NB4 (cell line): ENCODE measurements at regions not wholly inside any gene's neighbourhood (a gene's known extent, or its start where the extent isn't known, plus 50 kb on each side); places are given as distances from the start of the nearest gene placed in this dataset.

Experiments used
- DNase-seq: peaks from one replicate; pipeline ENCODE4 v3.0.0; 2010; ENCODE audit warnings: low read depth
- H3K4me3 ChIP-seq: one replicate; pipeline ENCODE4 v1.5.1; 2011; ENCODE audit warnings: mild to moderate bottlenecking, low read depth, low read length, moderate library complexity
- MYC ChIP-seq: IDR thresholded peaks from 2 replicates; pipeline ENCODE4 v1.6.1; 2011; ENCODE audit warnings: low read depth, low read length
- POLR2A ChIP-seq: IDR thresholded peaks from 2 replicates; pipeline ENCODE4 v1.6.1; 2011; ENCODE audit warnings: mild to moderate bottlenecking; ENCODE audit not compliant: insufficient read length; ENCODE audit errors: extremely low read depth
- TF ChIP-seq, protein P1 (sequence below): IDR thresholded peaks from one replicate; pipeline ENCODE4 v1.5.1; 2012; ENCODE audit warnings: low read depth, low read length
- TF ChIP-seq, protein P2 (sequence below): IDR thresholded peaks from 2 replicates; pipeline ENCODE4 v1.6.1; 2011; ENCODE audit warnings: low read depth, low read length

DNA sequence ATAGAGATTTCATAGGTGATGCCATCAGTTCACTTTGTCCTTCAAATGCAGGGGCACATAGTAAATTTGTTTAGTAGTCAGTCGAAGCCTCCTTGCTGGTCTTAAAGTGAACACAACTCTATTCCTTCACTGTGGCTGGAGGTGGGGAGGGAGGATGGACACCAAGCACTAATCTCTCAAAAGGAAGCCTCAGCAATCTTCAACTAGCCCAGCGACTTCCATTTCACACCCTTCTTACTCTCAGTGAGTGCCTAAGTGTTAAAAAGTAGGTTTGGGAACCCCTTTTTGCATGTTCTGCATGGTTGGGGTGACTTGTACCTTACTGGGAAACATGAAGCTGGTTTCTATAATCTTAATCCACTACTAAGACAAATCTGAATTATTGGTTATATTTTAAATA, 96.0 kb upstream of the GUCY1A1 start:
- DNase-seq = no peak
- H3K4me3 ChIP-seq = no peak overlapping the region
- TF ChIP-seq, protein P1, sequence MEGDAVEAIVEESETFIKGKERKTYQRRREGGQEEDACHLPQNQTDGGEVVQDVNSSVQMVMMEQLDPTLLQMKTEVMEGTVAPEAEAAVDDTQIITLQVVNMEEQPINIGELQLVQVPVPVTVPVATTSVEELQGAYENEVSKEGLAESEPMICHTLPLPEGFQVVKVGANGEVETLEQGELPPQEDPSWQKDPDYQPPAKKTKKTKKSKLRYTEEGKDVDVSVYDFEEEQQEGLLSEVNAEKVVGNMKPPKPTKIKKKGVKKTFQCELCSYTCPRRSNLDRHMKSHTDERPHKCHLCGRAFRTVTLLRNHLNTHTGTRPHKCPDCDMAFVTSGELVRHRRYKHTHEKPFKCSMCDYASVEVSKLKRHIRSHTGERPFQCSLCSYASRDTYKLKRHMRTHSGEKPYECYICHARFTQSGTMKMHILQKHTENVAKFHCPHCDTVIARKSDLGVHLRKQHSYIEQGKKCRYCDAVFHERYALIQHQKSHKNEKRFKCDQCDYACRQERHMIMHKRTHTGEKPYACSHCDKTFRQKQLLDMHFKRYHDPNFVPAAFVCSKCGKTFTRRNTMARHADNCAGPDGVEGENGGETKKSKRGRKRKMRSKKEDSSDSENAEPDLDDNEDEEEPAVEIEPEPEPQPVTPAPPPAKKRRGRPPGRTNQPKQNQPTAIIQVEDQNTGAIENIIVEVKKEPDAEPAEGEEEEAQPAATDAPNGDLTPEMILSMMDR = no peak
- TF ChIP-seq POLR2A (no peak), MYC (no peak)
- TF ChIP-seq, protein P2, sequence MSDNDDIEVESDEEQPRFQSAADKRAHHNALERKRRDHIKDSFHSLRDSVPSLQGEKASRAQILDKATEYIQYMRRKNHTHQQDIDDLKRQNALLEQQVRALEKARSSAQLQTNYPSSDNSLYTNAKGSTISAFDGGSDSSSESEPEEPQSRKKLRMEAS = no peak

DNA sequence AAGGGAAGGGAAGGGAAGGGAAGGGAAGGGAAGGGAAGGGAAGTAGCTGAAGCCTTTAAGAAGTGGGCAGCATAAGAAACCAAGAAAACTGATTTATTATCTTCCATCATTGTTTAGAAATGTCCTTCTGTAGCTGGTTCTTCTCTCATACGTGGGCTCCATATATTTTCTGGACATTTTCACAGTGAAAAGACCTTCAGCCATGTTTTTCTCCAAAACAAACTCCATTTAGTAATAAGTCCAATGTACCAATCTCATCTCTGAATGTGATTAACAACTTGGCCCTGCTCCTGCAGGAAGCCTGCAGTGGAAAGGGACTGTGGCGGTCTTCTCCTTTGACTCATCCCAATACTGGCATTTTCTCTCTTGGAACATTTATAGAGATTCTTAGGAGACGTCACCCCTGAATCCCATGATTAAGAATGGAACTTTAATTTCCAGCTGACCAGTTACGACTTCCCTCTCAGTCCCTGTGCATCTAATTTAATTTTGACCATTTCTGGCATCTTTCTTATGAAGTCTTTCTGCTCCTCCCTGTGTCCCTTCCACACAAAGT, 96.6 kb upstream of the GUCY1A1 start:
- TF ChIP-seq, protein P1 = no peak
- TF ChIP-seq MYC (no peak), POLR2A (no peak)
- TF ChIP-seq, protein P2 = no peak
- no peak overlapping the region for H3K4me3 ChIP-seq
- DNase-seq = no peak

DNA sequence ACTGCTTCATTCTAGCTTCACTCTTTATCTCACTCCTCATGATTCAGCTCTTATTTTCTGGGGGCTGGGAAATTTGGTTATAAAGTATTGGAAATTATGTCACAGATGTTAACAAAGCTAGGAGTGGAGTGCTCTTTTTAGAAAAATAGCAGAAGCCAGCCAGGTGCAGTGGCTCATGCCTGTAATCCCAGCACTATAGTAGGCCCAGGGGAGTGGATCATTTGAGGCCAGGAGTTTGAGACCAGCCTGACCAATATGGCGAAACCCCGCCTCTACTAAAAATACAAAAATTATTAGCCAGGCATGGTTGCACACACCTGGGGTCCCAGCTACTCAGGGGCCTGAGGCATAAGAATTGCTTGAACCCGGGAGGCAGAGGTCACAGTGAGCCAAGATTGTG, 97.2 kb upstream of the GUCY1A1 start:
- TF ChIP-seq POLR2A (no peak), MYC (no peak)
- TF ChIP-seq, protein P2 = no peak
- TF ChIP-seq, protein P1 = no peak
- H3K4me3 ChIP-seq = no peak overlapping the region
- no peak for DNase-seq

DNA sequence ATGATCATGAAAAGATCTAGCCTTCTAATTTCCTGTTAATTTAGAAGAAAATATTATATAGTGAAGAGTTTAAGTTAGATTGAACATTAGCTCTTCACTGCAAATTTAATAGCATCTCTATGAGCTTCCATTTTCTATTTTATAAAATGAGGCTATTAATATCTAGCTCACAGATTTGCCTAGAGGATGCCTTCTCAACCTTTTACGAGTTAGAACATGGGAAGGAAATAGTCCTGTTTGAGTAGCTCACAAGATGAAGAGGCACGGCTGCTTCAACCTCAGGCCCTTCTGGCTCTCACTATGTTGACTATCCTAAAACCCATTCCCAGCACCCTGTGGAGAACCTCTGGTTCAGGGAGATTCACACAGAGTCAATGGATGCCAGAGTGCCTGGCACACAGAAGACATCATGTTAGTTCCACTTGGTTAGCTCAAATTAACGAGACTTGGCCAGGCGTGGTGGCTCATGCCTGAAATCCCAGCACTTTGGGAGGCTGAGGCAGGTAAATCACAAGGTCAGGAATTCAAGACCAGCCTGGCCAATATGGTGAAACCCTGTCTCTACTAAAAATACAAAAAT, 97.9 kb upstream of the GUCY1A1 start:
- H3K4me3 ChIP-seq = no peak overlapping the region
- DNase-seq = no peak
- TF ChIP-seq MYC (no peak), POLR2A (no peak)
- TF ChIP-seq, protein P1 = no peak

DNA sequence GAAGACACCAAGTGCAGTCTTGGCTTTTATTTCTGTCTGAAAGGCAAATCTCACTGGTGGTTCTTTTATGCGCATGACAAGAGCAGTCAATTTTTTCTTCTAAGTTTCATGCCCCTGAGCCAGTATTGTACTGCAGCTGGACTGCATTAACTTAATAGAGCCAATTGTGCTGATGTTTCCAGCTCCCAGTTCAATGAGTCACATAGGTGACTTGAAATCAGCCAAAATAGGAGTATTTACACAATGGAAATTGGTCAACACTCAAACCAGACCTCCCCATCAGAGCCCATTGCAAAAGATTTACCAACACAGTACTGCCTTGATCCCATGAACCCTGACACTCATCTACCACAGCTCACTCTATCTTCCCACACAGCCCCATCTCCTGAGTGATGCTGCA, 100.3 kb upstream of the GUCY1A1 start:
- no peak overlapping the region for H3K4me3 ChIP-seq
- TF ChIP-seq, protein P2 = no peak
- DNase-seq = no peak

DNA sequence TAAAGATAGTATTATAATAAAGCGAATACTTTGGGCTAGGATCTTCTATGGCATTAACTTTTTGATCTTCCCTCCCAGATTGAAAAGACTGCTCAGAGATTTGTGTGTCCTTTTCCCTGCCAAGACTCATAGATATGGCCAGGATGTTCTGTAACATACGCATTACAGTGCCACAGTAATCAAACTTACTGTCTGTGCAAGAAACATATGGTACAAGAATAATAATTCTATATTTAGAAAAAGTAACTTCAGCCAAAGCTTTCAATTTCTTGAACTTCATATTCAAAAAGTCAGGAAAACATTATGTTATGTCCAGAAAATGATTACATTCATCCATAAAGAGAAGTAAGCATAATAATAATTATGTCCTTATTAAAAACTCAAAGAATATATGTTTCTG, 100.9 kb upstream of the GUCY1A1 start:
- TF ChIP-seq, protein P1 = no peak
- TF ChIP-seq, protein P2 = no peak
- no peak overlapping the region for H3K4me3 ChIP-seq
- no peak for DNase-seq
